ENCODE measurements at regions not wholly inside any gene's neighbourhood (a gene's known extent, or its start where the extent isn't known, plus 50 kb on each side); places are given as distances from the start of the nearest gene placed in this dataset.
"Not testable (repeated sequence)": the region's sequence is repeated elsewhere in the genome, so short reads cannot be mapped to it uniquely, and the experiment has no call there.

GRCh38 chr7:3119352-3119927 is 75.8 kb upstream of the CARD11 start:
- TF ChIP-seq POLR2A, CTCF (IDR thresholded peaks at IDR 0.05): not testable (repeated sequence)
